ENCODE measurements at regions not wholly inside any gene's neighbourhood (a gene's known extent, or its start where the extent isn't known, plus 50 kb on each side); places are given as distances from the start of the nearest gene placed in this dataset.

GRCh38 chr5:57396701-57397100 is 85.9 kb downstream of the ACTBL2 start:
- TF ChIP-seq CTCF (IDR thresholded peaks at IDR 0.05; ENCODE audit: insufficient read depth in 1 of 2, low read depth in 1 of 2, low read length in 1 of 2, severe bottlenecking in 1 of 2, unreplicated experiment in 1 of 2), result no peak
- Mint-ChIP-seq H3K9me3 (ENCODE audit: unreplicated experiment) (peaks cover 17% of the 10 kb centered on the region), H3K4me1 (ENCODE audit: low read depth, unreplicated experiment) (no peaks in the 10 kb centered on the region), H3K27me3 (ENCODE audit: insufficient read depth, unreplicated experiment) (no peaks in the 10 kb centered on the region), H3K27ac (ENCODE audit: unreplicated experiment) (no peak overlapping the region), H3K4me3 (ENCODE audit: unreplicated experiment) (no peak overlapping the region), H3K36me3 (ENCODE audit: insufficient read depth, unreplicated experiment) (no peaks in the 10 kb centered on the region)
- POLR2A ChIA-PET, result no interaction called here
- Histone ChIP-seq H3K4me1 (no peaks in the 10 kb centered on the region), H3K36me3 (ENCODE audit: control insufficient read depth, insufficient read depth, low read length) (no peaks in the 10 kb centered on the region), H3K9me3 (no peaks in the 10 kb centered on the region), H3K4me3 (ENCODE audit: low read depth, low read length) (no peak overlapping the region), H3K27me3 (replicated peaks; ENCODE audit: control insufficient read depth, insufficient read depth, low read length) (no peaks in the 10 kb centered on the region)
- CTCF ChIA-PET, result no interaction called here
- no TSS peak for BruUV-seq (replicated peaks)
- DNase-seq, result no peak
- intact Hi-C loops (cut with micrococcal nuclease; ENCODE audit: unreplicated experiment), result no loop called here

GRCh38 chr5:57394421-57395210 is 88.0 kb downstream of the ACTBL2 start:
- no peak overlapping the region for H3K27ac Mint-ChIP-seq (ENCODE audit: unreplicated experiment)
- BruUV-seq (replicated peaks), result no TSS peak
- H3K4me3 Mint-ChIP-seq (ENCODE audit: unreplicated experiment), result no peak overlapping the region
- no peaks in the 10 kb centered on the region for H3K27me3 Mint-ChIP-seq (ENCODE audit: insufficient read depth, unreplicated experiment)
- H3K4me1 Mint-ChIP-seq (ENCODE audit: low read depth, unreplicated experiment), result no peaks in the 10 kb centered on the region
- CTCF ChIA-PET, result no interaction called here
- peaks cover 27% of the 10 kb centered on the region for H3K9me3 Mint-ChIP-seq (ENCODE audit: unreplicated experiment)
- POLR2A ChIA-PET, result no interaction called here
- Histone ChIP-seq H3K9me3 (no peaks in the 10 kb centered on the region), H3K4me1 (no peaks in the 10 kb centered on the region), H3K4me3 (ENCODE audit: low read depth, low read length) (no peak overlapping the region), H3K36me3 (ENCODE audit: control insufficient read depth, insufficient read depth, low read length) (no peaks in the 10 kb centered on the region), H3K27me3 (replicated peaks; ENCODE audit: control insufficient read depth, insufficient read depth, low read length) (no peaks in the 10 kb centered on the region)
- intact Hi-C loops (cut with micrococcal nuclease; ENCODE audit: unreplicated experiment), result no loop called here
- H3K36me3 Mint-ChIP-seq (ENCODE audit: insufficient read depth, unreplicated experiment), result no peaks in the 10 kb centered on the region
- no peak for TF ChIP-seq CTCF (IDR thresholded peaks at IDR 0.05; ENCODE audit: insufficient read depth in 1 of 2, low read depth in 1 of 2, low read length in 1 of 2, severe bottlenecking in 1 of 2, unreplicated experiment in 1 of 2)
- no peak for DNase-seq

GRCh38 chr5:57386958-57387357 is 95.7 kb downstream of the ACTBL2 start:
- no peak overlapping the region for H3K4me3 Mint-ChIP-seq (ENCODE audit: unreplicated experiment)
- H3K27me3 ChIP-seq (replicated peaks; ENCODE audit: control insufficient read depth, insufficient read depth, low read length), result no peaks in the 10 kb centered on the region
- no peaks in the 10 kb centered on the region for H3K36me3 ChIP-seq (ENCODE audit: control insufficient read depth, insufficient read depth, low read length)
- peak in 1 of 2 experiments; percentile 13 for DNase-seq
- H3K9me3 Mint-ChIP-seq (ENCODE audit: unreplicated experiment), result peaks cover 15% of the 10 kb centered on the region
- H3K4me3 ChIP-seq (ENCODE audit: low read depth, low read length), result no peak overlapping the region
- no peaks in the 10 kb centered on the region for H3K9me3 ChIP-seq
- intact Hi-C loops (cut with micrococcal nuclease; ENCODE audit: unreplicated experiment), result loop anchor here (1.0 kb wide), 1 partner anchor 13 kb away; no protein-coding TSS in a partner anchor
- POLR2A ChIA-PET, result no interaction called here
- peaks cover 16% of the 10 kb centered on the region for H3K4me1 ChIP-seq
- H3K27ac Mint-ChIP-seq (ENCODE audit: unreplicated experiment), result no peak overlapping the region
- no peaks in the 10 kb centered on the region for H3K36me3 Mint-ChIP-seq (ENCODE audit: insufficient read depth, unreplicated experiment)
- H3K27me3 Mint-ChIP-seq (ENCODE audit: insufficient read depth, unreplicated experiment), result no peaks in the 10 kb centered on the region
- no TSS peak for BruUV-seq (replicated peaks)
- H3K4me1 Mint-ChIP-seq (ENCODE audit: low read depth, unreplicated experiment), result peaks cover 14% of the 10 kb centered on the region
- TF ChIP-seq CTCF (IDR thresholded peaks at IDR 0.05; ENCODE audit: insufficient read depth in 1 of 2, low read depth in 1 of 2, low read length in 1 of 2, severe bottlenecking in 1 of 2, unreplicated experiment in 1 of 2), result no peak
- CTCF ChIA-PET, result no interaction called here

Data from Caco-2 (cell line).